OCI-LY1 (cell line): ENCODE measurements at regions not wholly inside any gene's neighbourhood (a gene's known extent, or its start where the extent isn't known, plus 50 kb on each side); places are given as distances from the start of the nearest gene placed in this dataset.

Experiments used
- EZH2 ChIP-seq: fragments of 200-600 bp; sonication (generic), shearing (Covaris generic); IDR thresholded peaks from 2 replicates; pipeline ENCODE4 v1.8.0; 2017; ENCODE audit warnings: borderline replicate concordance, mixed run types, mild to moderate bottlenecking, antibody characterized with exemption, low read length, moderate library complexity, mixed read lengths
- TF ChIP-seq, protein P1 (sequence below): fragments of 200-600 bp; sonication (generic), shearing (Covaris generic); IDR thresholded peaks from 2 replicates; pipeline ENCODE4 v1.5.1; 2017; ENCODE audit warnings: mild to moderate bottlenecking, antibody characterized with exemption, low read length, moderate library complexity, mixed read lengths

GRCh38 chr16:82412770-82413169 is 214.0 kb upstream of the CDH13 start:
- TF ChIP-seq, protein P1, sequence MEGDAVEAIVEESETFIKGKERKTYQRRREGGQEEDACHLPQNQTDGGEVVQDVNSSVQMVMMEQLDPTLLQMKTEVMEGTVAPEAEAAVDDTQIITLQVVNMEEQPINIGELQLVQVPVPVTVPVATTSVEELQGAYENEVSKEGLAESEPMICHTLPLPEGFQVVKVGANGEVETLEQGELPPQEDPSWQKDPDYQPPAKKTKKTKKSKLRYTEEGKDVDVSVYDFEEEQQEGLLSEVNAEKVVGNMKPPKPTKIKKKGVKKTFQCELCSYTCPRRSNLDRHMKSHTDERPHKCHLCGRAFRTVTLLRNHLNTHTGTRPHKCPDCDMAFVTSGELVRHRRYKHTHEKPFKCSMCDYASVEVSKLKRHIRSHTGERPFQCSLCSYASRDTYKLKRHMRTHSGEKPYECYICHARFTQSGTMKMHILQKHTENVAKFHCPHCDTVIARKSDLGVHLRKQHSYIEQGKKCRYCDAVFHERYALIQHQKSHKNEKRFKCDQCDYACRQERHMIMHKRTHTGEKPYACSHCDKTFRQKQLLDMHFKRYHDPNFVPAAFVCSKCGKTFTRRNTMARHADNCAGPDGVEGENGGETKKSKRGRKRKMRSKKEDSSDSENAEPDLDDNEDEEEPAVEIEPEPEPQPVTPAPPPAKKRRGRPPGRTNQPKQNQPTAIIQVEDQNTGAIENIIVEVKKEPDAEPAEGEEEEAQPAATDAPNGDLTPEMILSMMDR, result no peak
- TF ChIP-seq EZH2, result no peak
